Muscle of arm (tissue), 1 donor: ENCODE measurements at regions not wholly inside any gene's neighbourhood (a gene's known extent, or its start where the extent isn't known, plus 50 kb on each side); places are given as distances from the start of the nearest gene placed in this dataset.
A peak's percentile ranks its signal among the peaks of the same experiment; 100 is the strongest.
"Not testable (repeated sequence)": the region's sequence is repeated elsewhere in the genome, so short reads cannot be mapped to it uniquely, and the experiment has no call there.

Source experiments
- DNase-seq: peaks from one replicate; pipeline ENCODE4 v3.0.0-alpha.2; 2013

DNA sequence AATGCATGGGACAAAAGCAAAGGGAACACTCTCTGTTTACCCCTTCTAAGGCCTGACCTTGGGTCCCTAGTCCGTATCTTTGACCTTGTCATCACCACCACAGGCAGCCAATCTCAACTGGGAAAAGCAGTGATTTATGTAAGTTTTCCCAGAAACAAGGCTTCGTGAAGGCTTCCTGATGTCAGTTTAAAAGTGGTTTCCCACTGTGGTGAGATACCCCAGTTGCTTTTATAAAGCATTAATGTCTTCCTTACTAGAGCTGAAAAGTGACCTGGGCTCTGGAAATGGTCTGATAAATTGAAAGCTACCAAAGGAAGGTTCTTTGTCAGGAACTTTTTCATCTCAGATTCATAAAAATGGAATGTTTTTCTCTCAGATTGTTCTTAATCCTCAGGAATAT is 536.4 kb upstream of the PTBP2 start:
- DNase-seq, result no peak

DNA sequence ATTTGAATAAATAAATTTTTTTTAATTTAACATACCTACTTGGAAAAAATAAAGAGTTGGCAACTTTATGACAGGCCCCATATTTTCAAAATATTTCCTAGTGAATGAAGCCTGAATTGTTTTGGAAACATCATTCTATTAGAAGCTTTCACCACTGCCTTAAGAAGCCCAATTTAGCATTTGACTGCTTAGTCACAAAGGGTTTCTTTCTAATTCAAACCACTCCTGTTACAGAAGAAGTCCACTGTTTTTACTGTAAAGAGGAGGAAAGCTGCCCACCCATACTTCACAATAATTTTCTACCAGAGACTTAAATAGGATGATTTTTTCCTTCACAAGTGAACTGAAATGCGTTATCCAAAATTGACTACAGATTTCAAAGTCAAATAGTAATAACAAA is 534.6 kb upstream of the PTBP2 start:
- no peak for DNase-seq

DNA sequence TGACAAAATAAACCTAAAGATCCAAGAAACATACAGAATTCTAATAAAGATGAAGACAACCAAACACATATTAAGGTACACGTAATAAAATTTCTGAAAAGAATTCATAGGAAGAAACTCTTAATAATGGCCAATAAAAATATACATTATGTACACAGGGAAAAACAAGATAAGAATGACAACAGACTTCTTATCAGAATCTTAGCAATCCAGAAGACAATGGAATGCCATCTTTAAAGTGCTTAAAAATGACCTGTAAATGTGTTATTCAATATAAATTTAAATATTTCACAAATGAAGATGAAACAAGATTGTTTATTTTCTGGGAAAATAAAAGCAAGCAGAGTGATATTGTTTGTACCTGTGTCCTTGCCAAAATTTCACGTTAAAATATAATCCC is 530.4 kb upstream of the PTBP2 start:
- DNase-seq, result no peak

DNA sequence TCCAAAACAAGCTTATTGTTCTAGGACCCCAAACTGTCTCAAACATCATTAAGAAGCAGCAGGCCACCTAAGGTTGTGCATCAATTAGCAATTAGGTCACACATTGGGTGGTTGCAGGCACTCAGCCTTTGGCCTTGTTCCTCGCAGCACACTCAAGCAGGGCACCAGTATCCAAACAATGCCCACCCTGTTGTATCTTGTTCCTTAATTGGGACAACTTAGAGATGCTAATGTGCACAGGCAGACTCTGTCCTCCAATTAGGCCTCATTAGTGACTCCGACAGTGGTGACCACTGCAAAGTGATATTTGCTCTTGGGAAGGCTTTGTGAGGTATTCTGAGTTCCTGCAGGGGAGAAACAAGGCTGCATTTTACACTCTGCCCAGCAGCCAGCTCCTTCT is 515.1 kb upstream of the PTBP2 start:
- DNase-seq, result no peak

DNA sequence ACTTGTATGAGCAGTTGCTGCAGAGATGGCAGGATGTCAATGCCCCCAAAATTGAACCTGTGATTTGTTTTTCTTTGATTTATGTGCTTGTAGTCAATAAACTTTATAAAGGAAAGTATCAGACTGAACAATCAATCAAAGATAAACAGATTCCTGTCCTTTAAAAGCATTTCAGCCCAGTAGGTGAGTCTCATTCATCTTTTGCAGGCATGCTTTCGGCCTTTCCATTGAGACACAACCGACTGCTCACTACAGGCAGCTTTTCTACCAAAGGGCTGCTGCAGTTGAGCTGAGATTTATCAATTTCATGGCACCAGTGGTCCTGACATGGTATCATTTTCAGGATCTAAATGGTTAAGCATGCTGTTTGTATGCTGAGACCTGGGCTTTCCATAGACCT is 513.6 kb upstream of the PTBP2 start:
- DNase-seq, result no peak

DNA sequence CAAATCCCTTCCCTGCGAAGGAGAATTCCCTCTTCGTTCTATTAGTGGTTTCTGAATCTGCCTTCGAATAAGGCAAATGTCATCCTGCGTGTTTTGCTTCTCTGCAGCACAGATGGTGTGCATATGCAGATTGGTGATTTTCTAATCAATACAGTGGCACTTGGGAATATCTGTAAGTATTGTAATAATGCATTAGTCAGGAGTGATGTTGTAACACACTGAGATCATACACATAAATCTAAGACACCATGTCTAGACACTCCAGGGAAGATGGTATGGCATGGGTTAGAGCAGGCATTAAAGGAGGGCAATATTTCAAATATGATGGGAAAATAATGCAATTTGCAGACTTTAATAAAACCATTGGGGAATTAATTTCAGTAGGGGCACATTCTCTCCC is 513.2 kb upstream of the PTBP2 start:
- DNase-seq, result no peak

DNA sequence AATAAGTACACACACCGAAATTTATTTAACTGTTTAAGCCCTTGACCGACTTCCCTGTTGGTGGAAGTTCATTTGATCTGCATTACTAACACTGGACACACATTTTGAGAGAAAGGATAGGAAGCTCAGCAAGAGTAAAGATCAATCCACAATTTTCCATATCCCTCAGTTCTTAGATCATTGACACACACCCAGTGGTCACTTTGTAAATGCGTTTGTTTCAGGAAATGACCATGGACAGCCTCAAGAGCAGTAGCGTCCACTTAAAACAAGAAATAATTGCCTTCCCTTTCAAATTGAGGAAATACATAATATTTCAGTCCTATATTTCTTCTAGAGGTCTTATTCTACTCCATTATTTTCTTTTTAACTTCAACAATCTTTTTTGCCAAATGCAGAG is 511.5 kb upstream of the PTBP2 start:
- DNase-seq, result no peak

DNA sequence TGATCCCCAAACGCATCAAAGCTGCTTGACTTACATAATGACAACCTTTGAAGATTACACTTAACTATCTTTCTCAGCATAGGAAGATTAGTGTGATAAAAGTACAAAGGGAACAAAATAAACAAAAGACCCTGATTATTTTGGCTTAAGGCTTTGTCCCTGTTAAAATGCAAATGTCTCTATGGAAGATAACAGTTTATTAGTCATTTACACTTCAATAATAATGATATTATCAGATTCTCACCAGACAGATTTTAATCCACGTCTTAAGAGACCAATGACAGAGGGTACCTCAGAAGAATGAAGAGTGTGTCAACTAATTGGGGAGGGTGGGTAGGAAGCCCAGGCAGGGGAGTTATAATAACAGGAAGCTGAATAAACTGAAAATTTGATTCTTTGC is 510.4 kb upstream of the PTBP2 start:
- DNase-seq, result no peak

DNA sequence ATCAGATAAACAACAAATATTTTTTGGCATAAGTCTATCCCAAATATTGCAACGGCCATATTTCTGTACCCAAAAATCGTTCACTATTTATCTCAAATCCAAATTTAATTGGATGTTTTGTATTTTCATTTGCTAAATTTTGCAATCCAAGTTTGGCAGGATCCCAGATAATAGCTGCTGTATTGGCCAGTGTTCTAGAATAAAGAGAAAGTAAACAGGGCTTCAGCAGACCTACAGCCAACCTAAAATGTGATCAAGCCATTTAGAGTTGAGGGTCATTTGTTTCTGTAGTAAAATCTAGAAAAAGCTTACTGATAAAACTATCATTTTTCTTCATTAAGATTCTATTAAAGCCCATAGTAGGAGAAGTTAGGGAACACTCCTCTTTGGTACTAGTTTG is 506.6 kb upstream of the PTBP2 start:
- DNase-seq, result no peak

DNA sequence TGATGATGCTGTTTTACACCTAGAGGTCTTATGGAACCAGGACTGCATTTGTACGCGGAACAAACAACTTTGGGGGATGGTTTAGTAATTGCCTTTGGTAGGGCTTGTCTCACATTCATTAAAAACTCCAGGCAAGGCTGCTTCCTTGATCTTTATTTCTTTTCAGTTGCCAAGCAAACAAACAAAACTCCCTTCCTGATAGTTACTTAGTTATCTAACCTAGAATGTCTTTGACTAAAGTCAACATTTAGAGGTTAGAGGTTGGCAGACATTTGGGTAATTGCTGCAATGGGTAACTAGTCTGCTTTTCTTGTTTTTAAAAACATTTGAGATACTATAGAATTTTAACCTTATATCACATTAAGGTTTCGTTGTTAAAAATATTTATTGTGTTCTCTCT is 500.9 kb upstream of the PTBP2 start:
- no peak for DNase-seq

DNA sequence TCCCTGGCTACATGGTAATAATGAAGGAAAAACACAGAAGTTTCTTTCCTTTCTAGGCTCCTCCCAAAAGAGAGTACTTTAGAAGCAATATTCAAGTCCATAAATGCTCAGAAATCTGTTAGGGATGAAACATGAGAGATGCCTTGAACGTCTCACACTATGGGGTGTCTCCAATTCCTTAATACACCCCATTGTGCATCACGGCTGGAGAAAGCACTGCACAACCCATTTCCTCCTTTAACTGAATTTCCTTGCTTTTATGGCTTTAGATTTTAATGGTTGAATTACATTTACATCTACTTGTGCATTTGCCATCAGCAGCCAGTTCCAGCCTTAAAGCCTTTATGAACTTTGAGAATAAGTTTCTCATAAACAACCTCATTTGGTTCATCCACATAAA is 498.9 kb upstream of the PTBP2 start:
- no peak for DNase-seq

DNA sequence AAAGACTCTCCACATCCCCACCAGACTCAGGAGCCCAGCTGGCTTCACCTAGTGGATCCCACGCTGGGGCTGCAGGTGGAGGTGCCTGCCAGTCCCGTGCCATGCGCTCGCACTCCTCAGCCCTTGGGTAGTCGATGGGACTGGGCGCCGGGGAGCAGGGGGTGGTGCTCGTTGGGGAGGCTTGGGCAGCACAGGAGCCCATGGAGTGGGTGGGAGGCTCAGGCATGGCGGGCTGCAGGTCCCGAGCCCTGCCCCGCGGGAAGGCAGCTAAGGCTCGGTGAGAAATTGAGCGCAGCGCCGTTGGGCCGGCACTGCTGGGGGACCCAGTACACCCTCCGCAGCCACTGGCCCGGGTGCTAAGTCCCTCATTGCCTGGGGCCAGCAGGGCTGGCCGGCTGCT is 497.4 kb upstream of the PTBP2 start:
- DNase-seq, result not testable (repeated sequence)

DNA sequence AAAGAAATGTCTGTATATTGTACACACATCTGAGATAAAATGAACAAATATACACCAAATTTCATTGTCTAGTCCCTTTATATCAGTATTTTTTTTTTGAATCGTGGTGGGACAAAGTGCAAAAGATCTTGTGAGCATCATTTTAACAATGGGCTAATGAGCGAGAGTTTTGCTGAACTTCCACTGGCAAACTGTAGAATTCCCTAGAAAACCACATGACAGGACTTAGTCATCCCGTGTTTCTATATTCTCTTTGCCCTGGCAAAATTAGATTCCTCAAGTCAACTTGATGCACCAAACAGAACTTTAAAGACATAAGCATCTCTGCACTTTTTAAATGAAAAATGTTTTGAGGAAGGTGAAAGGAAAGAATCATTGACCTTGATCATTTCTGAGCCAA is 488.2 kb upstream of the PTBP2 start:
- DNase-seq, result no peak

DNA sequence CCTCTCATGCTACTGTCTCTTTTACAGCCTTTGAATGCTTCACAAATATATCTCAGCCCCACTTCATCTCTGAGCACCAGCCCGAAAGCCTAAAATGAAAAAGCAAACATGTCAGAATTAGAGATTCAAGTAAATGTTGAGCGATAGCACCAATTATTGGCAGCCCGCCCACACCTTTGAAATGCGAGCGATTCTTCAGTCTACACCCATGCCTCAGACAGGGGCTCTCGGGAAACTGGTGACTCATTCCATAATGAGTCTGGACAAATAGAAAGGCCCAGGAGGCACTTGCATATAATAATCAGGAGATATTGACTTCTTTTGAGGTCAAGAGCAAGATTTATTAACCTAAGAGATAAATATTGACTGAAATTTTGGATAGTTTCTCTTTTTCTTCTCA is 487.3 kb upstream of the PTBP2 start:
- no peak for DNase-seq

DNA sequence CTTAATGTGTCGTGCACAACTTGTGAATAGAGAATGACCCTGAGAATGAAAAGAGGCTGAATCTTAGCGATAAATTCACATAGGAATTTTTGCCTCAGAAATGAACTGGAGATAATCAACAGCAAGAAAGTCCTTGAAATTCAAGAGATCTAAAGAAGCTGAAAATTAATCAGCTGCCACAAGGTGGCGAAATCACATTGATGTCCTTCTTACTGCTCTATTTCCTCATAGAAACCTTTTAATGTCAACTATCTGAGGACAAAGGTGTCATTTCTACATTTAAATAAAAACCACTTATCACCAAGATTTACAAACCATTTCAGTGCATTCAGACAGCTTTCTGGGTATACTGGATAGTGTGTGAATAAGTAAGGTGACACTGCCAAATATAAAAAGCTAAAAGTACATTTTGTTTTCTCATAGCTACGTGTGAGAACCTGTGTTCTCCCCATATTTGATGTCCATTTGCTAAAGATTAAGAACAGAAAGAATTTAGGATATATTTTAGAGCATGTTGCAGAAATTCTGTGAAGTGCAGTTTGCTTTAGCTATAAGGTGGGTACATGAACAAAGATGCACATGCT is 485.3 kb upstream of the PTBP2 start:
- DNase-seq, result peak; percentile 64

DNA sequence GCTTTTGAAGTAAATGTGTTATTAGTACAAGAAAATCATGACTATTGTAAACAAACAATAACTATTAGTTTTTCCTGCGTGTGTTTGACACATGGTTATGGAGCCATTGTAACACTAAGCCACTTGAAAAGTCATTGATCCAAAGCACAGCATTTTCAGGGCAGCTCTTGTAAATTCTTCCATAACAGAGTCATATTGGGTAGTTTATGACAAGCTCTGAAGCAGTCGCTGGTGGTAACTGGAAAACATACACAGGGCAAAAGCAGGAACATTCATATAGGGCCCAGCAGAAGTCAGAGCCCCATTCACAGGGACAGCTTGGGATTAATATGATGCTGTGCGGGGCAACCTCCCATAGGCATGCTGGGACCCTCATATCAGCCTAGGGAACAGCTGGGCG is 483.2 kb upstream of the PTBP2 start:
- no peak for DNase-seq

DNA sequence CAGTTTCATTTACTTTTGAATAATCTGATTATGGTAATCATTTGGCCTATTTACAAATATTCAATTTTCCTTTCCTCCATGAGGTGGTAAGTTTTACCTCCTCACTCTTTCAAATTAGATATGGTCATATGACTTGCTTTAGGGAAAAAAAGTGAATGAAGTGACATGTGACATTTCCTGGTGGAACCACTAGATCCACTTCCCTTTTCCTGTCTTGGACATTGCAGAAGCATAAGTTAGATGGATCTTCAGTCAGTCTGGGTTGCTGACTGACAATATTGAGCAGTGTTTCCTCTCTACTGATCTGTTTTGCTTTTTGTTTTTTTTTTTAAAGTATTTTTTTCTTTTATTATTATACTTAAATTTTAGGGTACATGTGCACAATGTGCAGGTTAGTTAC is 481.1 kb upstream of the PTBP2 start:
- no peak for DNase-seq

DNA sequence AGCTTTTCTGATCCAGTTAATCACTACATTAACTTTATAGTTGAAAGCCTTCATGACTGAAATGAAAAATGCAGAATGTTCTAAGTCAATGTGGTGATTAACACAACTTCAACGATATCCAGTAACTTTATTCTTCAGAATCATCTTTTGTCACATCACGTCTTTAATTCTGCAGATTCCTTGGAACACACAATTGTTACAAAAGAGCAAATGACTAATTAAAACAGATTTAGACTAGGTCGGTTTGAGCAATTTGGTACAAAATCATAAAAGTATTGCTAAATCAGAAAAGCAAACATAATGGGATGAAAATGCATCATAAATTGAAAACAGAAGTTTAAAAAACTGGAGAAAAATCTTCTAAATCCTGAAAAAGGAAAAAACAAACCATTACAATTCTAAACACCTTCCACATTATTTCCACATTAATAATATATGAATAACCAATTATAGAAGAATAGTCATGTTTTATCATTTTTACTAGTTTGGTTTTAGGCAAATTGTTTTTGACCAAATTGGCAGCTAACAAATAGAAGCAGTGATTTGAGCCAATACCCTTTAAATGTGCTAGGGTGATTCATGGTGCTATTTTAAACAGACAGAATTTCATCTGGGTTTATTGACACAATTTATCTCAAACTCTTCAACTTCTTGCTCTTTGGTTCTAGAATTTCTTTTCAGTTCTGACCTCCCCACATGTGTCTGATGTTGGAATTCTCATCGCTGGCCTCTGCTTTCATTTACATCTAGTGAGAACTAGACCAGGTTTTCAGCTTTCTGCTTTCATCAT is 468.1 kb upstream of the PTBP2 start:
- DNase-seq, result no peak

DNA sequence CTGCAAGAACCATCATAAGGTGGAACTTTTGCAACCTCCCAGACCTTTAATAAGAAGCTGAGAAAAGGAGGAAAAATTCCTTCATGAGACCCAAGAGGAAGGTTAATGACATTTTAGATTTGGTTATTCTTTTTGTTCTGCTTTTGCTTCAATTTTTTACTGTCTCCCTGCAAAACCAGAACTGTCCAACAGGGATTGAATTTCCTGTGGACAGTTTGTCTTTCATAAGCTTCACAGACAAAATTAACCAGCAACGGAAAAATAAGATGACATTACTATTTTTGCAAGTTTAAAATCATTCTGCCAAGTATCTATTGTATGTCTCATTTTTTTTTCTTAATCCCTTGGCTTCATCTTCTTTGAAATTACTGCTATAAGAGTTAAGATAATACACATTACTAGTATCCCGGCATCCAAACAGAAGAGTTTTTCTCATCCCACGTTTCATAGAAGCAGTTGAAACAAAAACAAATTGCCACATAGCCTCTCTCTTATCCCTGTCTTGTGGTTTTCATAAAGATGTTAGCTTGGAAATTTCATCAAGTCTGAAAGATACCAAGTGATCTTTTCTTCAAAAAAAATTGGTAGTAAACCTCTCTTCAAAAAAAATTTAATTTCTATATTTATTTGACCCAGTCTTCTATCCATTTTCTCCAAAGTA is 465.3 kb upstream of the PTBP2 start:
- DNase-seq, result no peak

DNA sequence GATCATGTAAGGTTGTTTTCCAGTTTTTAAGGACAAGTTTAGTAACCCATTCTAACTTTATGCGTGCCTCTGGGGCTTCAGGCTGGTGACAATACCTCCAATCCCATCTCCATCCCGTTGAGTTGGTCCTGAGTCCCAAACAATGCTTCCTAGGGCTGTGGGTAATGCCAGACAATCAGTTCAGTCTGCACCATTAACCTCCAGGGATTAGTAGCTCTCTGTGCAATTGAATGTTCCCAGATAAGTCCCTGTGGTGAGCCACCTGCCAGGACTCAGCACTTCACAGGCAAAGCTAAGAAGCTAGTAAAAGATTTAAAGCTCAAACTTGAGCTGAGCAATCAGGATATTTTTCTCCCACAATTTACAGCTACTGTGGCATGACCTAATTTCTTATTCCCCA is 462.2 kb upstream of the PTBP2 start:
- no peak for DNase-seq

DNA sequence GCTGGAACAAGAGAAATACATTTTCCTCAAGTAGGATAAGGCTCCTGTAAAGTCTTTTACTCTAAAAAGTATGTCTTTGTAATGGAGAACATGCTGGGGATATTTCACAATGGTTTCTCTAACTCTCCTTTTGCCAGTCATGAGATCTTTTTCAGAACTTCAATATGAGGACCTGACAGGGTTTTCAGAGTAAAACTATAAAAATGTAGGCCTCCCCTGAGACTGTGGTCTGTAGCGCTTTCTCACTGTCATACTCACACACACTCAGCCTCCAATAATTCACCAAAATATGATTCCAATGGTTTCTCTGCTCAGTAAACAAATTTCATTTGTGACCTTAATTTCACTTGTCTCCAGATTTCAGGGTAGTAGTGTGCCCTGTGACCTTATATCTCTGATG is 440.1 kb upstream of the PTBP2 start:
- DNase-seq, result no peak

DNA sequence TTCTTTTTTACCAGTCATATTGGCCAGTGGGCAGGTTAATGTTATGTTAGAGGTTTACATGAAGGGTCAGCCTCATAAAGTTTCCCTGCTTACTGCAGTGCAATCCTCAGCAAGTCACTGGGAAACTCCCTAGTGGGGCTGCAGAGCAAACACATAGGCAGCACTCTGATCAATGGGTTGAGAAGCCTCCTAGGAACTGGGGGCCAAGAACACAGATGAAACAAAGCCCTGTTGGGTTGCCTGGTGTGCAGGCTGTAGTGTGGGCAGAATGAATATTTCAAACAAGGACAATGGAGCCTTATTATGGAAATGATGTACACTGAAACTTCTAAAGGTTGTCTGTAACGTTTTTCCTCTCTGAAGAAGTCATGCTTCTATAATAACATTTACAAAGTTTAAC is 431.6 kb upstream of the PTBP2 start:
- no peak for DNase-seq

DNA sequence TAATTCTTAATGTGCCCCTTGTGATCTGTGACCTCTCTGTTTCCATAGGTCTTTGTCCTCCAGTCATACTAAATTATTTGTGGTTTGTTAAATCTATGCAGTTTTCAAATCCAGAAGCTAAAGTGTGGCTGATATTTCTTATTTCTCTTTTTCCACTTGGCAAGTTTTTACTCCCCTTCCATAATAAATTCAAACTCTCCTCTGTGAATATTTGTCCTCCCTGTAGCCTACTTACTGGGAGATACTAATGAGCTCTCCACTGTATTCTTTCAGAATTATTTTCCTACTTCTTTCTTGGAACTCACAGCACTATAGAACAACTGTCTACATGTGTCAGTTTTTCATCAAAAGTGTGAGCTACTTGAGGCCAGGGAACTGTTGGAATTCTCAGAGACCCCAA is 430.8 kb upstream of the PTBP2 start:
- DNase-seq, result peak; percentile 32

DNA sequence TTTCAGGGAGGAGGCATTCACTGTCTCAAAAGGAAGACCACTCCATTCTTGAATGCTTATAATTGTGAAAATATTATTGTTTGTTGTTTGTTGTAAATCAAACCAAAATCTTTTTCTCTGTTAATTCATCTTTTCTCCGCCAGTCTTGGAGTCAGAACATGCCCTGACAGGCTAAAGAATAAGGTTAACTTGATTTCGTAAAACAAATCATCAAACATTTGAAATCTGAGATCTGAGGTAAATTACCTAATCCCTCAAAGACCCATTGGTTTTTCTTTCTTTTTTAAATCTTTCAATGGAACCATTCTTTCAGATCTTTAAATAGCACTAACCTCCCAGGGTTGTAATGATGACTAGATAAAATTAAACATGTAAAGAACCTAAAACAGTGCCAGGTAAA is 430.1 kb upstream of the PTBP2 start:
- no peak for DNase-seq
